Cardiac muscle cell (in vitro differentiated cells and primary cell): ENCODE measurements at regions not wholly inside any gene's neighbourhood (a gene's known extent, or its start where the extent isn't known, plus 50 kb on each side); places are given as distances from the start of the nearest gene placed in this dataset.

Source experiments
- DNase-seq, 2 donors: peaks; one replicate each; pipeline versions ENCODE4 v3.0.0 to v3.0.0-alpha.2; 2010 to 2017; ENCODE audit warnings: low read depth in 1 of 2, low spot score in 1 of 2
- H3K27ac ChIP-seq: fragments of 200-600 bp; sonication (generic); 2 replicates; pipeline ENCODE4 v1.5.1; 2016
- H3K27me3 ChIP-seq: fragments of 200-600 bp; sonication (generic); 2 replicates; pipeline ENCODE4 v1.6.0; 2016; ENCODE audit warnings: control low read depth
- H3K36me3 ChIP-seq: fragments of 200-600 bp; sonication (generic); 2 replicates; pipeline ENCODE4 v1.5.1; 2016; ENCODE audit warnings: control low read depth
- H3K4me1 ChIP-seq: fragments of 200-600 bp; sonication (generic); 2 replicates; pipeline ENCODE4 v1.8.1; 2017; ENCODE audit warnings: low read depth, mild to moderate bottlenecking, mixed run types
- H3K4me3 ChIP-seq: fragments of 200-600 bp; sonication (generic); 2 replicates; pipeline ENCODE4 v1.5.1; 2016; ENCODE audit warnings: mild to moderate bottlenecking
- H3K9me3 ChIP-seq: fragments of 200-600 bp; sonication (generic); 2 replicates; pipeline ENCODE4 v1.5.1; 2017; ENCODE audit warnings: low read depth, mild to moderate bottlenecking, control low read depth
- TF ChIP-seq, protein P1 (sequence below): IDR thresholded peaks from 2 replicates; pipeline ENCODE4 v1.5.1; 2012; ENCODE audit warnings: low read depth, mild to moderate bottlenecking, low read length

DNA sequence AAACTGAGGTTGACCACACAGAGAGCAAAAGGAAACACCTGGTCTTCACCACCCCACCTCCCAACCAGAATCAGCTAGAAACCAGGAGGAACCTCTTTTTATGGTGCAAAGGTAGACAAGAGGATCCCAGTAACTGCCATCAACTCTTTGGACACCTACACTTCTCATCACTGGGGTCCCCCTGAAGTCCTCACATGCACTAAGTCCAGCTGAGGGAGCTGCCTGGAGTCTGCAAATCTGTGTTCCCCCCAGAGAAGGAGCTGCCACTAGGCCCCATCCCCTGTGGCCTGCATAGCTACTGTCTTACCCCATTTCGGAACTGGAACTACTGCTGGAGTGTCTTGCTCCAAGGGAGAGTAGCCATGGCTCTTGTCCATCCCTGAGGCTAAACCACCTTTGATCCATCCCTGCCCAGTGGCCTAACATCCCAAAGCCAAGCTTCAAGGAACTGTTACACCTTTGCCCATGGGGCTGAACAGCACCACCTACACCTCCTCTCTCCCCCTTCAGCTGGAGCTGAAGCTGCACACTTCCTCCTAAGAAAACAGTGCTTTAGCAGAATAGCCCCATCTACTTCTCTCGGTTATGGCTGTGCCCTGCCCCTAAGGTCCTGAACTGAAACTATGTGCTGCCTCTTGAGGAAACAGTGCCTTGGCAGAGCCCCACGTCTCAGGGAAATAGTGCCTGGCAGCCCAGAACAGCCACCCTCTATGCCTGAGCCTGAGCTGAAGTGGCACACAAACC, 85.4 kb upstream of the CD53 start:
- Histone ChIP-seq H3K27me3 (no peaks in the 10 kb centered on the region), H3K4me1 (no peaks in the 10 kb centered on the region), H3K36me3 (no peaks in the 10 kb centered on the region), H3K4me3 (no peak overlapping the region), H3K27ac (no peak overlapping the region), H3K9me3 (no peaks in the 10 kb centered on the region)
- TF ChIP-seq, protein P1, sequence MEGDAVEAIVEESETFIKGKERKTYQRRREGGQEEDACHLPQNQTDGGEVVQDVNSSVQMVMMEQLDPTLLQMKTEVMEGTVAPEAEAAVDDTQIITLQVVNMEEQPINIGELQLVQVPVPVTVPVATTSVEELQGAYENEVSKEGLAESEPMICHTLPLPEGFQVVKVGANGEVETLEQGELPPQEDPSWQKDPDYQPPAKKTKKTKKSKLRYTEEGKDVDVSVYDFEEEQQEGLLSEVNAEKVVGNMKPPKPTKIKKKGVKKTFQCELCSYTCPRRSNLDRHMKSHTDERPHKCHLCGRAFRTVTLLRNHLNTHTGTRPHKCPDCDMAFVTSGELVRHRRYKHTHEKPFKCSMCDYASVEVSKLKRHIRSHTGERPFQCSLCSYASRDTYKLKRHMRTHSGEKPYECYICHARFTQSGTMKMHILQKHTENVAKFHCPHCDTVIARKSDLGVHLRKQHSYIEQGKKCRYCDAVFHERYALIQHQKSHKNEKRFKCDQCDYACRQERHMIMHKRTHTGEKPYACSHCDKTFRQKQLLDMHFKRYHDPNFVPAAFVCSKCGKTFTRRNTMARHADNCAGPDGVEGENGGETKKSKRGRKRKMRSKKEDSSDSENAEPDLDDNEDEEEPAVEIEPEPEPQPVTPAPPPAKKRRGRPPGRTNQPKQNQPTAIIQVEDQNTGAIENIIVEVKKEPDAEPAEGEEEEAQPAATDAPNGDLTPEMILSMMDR = no peak
- no peak for DNase-seq

DNA sequence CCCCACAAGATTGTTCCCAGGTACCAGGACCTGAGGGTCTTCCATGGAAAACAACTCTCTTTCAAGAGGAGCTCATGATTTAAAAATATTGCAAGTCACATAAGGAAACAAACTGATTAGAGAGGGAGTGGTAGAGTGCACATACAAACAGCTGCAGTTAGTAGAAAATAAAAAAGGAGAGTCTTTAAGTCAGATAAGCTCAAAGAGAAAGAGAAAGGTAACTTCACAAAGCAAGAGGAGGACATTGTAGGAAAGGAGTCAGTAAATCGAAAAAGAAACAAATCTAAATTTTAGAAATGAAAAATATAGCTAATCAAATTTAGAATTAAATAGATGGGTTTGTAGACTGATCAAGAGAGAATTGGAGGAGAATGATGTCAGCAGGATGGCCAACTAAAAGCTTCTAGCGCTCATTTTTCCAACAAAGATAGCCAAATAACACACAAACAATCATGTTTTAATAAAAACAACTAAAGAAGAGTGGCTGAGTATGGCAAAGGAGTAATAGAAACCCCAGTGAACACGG, 86.1 kb upstream of the CD53 start:
- Histone ChIP-seq H3K27me3 (no peaks in the 10 kb centered on the region), H3K27ac (no peak overlapping the region), H3K4me3 (no peak overlapping the region), H3K4me1 (no peaks in the 10 kb centered on the region), H3K9me3 (no peaks in the 10 kb centered on the region), H3K36me3 (no peaks in the 10 kb centered on the region)
- DNase-seq = no peak
- TF ChIP-seq, protein P1 = no peak

DNA sequence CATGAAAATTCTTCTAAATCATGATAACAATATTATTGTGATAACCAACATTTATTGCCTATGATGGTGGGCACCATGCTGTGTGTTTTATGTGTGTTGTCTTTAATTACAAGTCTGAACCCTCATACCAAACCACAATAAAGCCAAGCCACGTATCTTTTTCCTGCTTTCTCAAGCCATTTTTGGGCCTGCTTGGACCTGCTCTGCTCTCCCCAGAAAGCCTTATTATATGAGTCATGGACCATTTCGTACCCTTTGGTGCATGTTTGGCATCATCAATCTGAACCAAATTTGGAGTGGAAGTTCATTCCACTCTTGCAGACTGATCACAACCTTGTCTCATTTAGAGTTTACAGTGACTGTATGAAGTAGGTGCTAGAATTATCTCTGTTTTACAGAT, 87.3 kb upstream of the CD53 start:
- H3K4me3 ChIP-seq = no peak overlapping the region
- peaks cover 1% of the 10 kb centered on the region for H3K27me3 ChIP-seq
- H3K27ac ChIP-seq = no peak overlapping the region
- H3K36me3 ChIP-seq = no peaks in the 10 kb centered on the region
- no peaks in the 10 kb centered on the region for H3K9me3 ChIP-seq
- no peak for DNase-seq
- no peaks in the 10 kb centered on the region for H3K4me1 ChIP-seq
- TF ChIP-seq, protein P1 = no peak

DNA sequence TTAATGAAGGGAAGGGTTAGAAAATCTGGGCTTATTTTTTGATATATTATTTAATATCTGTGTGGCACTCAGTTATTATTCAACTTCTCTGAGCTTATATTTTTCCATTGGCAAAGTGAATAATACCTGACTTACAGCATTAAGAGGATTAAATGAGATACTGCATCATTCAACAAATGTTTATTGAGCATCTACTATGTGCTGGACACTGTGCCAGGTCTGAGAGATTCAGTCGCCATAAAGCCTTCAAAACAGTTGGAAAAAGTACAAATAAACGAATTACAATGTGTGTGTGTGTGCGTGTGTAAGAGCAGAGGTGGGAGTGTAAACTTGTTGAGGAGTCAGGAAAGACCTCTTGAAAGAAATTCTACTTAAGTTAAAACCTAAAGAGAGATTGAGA, 87.9 kb upstream of the CD53 start:
- Histone ChIP-seq H3K27ac (no peak overlapping the region), H3K27me3 (peaks cover 7% of the 10 kb centered on the region), H3K4me3 (no peak overlapping the region), H3K36me3 (no peaks in the 10 kb centered on the region), H3K4me1 (no peaks in the 10 kb centered on the region), H3K9me3 (no peaks in the 10 kb centered on the region)
- TF ChIP-seq, protein P1 = no peak
- no peak for DNase-seq

DNA sequence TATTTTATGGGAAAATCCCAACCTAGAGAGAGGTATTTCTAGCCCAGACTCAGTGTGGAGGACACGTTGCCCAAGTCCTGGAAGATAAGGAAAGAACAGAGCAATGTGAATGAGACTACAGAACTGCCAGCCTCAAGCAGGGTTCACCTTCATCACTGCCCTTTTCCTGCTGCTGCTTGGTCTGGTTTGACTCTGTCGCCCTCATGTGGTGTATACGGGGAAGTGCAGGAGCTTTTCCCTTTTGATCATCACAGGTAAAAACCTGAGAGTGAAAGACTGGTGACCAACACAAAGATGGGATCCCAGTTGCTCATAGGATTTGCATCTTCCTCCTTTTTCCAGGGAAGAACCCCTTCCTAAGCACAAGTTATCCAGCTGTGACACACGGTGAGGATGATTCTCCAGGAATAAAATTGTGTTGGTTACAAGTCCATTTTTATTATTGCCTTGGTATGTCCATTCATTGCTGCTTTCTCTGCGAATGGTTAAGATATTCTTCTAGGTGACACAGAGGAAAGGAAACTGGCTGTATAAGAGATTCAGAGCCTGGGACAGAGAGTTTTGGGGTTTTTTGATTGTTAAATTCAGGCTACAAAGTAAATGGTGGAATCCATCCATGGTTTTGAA, 89.5 kb upstream of the CD53 start:
- no peaks in the 10 kb centered on the region for H3K9me3 ChIP-seq
- H3K4me1 ChIP-seq = no peaks in the 10 kb centered on the region
- no peak overlapping the region for H3K27ac ChIP-seq
- peak; percentile 68 to 69 for DNase-seq
- no peak overlapping the region for H3K4me3 ChIP-seq
- H3K27me3 ChIP-seq = peaks cover 7% of the 10 kb centered on the region
- no peaks in the 10 kb centered on the region for H3K36me3 ChIP-seq
- TF ChIP-seq, protein P1 = peak; percentile 98
